SK-N-SH (cell line): ENCODE measurements at regions not wholly inside any gene's neighbourhood (a gene's known extent, or its start where the extent isn't known, plus 50 kb on each side); places are given as distances from the start of the nearest gene placed in this dataset.

Source experiments
- EP300 ChIP-seq, 2 experiments: IDR thresholded peaks; 2 replicates each; pipeline versions ENCODE4 v1.4.0 to v1.6.1; 2012; ENCODE audit warnings: borderline replicate concordance in 1 of 2, low read depth in 1 of 2, low read length in 1 of 2
- RFX5 ChIP-seq: IDR thresholded peaks from 2 replicates; pipeline ENCODE4 v1.6.1; 2012; ENCODE audit warnings: mild to moderate bottlenecking, improper control_type of control experiment, low read length
- TF ChIP-seq, protein P1 (sequence below): fragments of 200-600 bp; sonication (generic); IDR thresholded peaks from 2 replicates; pipeline ENCODE4 v1.6.1; 2017; ENCODE audit warnings: antibody characterized with exemption, mild to moderate bottlenecking, moderate library complexity

- TF ChIP-seq RFX5 (no peak), EP300 (IDR thresholded peaks at IDR 0.05; ENCODE audit: borderline replicate concordance in 1 of 2, low read depth in 1 of 2, low read length in 1 of 2) (no peak)
- TF ChIP-seq, protein P1, sequence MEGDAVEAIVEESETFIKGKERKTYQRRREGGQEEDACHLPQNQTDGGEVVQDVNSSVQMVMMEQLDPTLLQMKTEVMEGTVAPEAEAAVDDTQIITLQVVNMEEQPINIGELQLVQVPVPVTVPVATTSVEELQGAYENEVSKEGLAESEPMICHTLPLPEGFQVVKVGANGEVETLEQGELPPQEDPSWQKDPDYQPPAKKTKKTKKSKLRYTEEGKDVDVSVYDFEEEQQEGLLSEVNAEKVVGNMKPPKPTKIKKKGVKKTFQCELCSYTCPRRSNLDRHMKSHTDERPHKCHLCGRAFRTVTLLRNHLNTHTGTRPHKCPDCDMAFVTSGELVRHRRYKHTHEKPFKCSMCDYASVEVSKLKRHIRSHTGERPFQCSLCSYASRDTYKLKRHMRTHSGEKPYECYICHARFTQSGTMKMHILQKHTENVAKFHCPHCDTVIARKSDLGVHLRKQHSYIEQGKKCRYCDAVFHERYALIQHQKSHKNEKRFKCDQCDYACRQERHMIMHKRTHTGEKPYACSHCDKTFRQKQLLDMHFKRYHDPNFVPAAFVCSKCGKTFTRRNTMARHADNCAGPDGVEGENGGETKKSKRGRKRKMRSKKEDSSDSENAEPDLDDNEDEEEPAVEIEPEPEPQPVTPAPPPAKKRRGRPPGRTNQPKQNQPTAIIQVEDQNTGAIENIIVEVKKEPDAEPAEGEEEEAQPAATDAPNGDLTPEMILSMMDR = no peak
These were observed 2015.1 kb upstream of the C9orf72 start for GRCh38 chr9:29588361-29588760.
